ENCODE measurements at regions not wholly inside any gene's neighbourhood (a gene's known extent, or its start where the extent isn't known, plus 50 kb on each side); places are given as distances from the start of the nearest gene placed in this dataset.

GRCh38 chr15:70547846-70548487 is 215.4 kb downstream of the UACA start:
- no peak for DNase-seq

GRCh38 chr15:70545526-70545925 is 217.8 kb downstream of the UACA start:
- no peak for DNase-seq

- no peak for DNase-seq
Measured at GRCh38 chr15:70541511-70541910, 221.8 kb downstream of the UACA start.

GRCh38 chr15:70539912-70540530 is 223.3 kb downstream of the UACA start:
- no peak for DNase-seq

- DNase-seq: no peak
Measured at GRCh38 chr15:70539409-70539808, 223.9 kb downstream of the UACA start.

GRCh38 chr15:70538278-70538677 is 225.1 kb downstream of the UACA start:
- DNase-seq: no peak

- no peak for DNase-seq
Measured at GRCh38 chr15:70535955-70536338, 227.4 kb downstream of the UACA start.

GRCh38 chr15:70535071-70535954 is 228.0 kb downstream of the UACA start:
- DNase-seq: no peak

GRCh38 chr15:70533931-70534742 is 229.2 kb downstream of the UACA start:
- no peak for DNase-seq

GRCh38 chr15:70532531-70533186 is 230.7 kb downstream of the UACA start:
- DNase-seq: no peak

GRCh38 chr15:70531576-70531975 is 231.8 kb downstream of the UACA start:
- no peak for DNase-seq

GRCh38 chr15:70530906-70531305 is 232.5 kb downstream of the UACA start:
- no peak for DNase-seq

- DNase-seq: no peak
Measured at GRCh38 chr15:70530503-70530902, 232.9 kb downstream of the UACA start.

- no peak for DNase-seq
Measured at GRCh38 chr15:70530017-70530499, 233.3 kb downstream of the UACA start.

GRCh38 chr15:70528816-70529215 is 234.5 kb downstream of the UACA start:
- no peak for DNase-seq

GRCh38 chr15:70528270-70528706 is 235.1 kb downstream of the UACA start:
- DNase-seq: no peak

- DNase-seq: no peak
Measured at GRCh38 chr15:70526974-70527325, 236.4 kb downstream of the UACA start.

- DNase-seq: peak; percentile 86
Measured at GRCh38 chr15:70526221-70526973, 237.0 kb downstream of the UACA start.

GRCh38 chr15:70525551-70525950 is 237.8 kb downstream of the UACA start:
- DNase-seq: no peak

- no peak for DNase-seq
Measured at GRCh38 chr15:70524470-70524869, 238.9 kb downstream of the UACA start.

- DNase-seq: no peak
Measured at GRCh38 chr15:70523616-70524015, 239.7 kb downstream of the UACA start.

GRCh38 chr15:70523192-70523591 is 240.2 kb downstream of the UACA start:
- no peak for DNase-seq

Data from NCI-H2081 treated with DMSO at 0.1 percent for 48 hours (cell line).